Central memory CD8-positive, alpha-beta T cell (primary cell): ENCODE measurements at regions not wholly inside any gene's neighbourhood (a gene's known extent, or its start where the extent isn't known, plus 50 kb on each side); places are given as distances from the start of the nearest gene placed in this dataset.

ENCODE experiments used
- ATAC-seq: fragments of 150-1000 bp; cut with Tn5 transposase; replicated peaks from 2 replicates; pipeline ENCODE4 v1.10.0; 2022; ENCODE audit warnings: mild to moderate bottlenecking, moderate FRiP score, moderate number of reproducible peaks; ENCODE audit not compliant: poor library complexity, severe bottlenecking; ENCODE audit errors: extremely low read depth
- DNase-seq, 2 donors: peaks; one replicate each; pipeline ENCODE4 v3.0.0; 2021; ENCODE audit warnings: low spot score in 2 of 2
- H3K27ac Mint-ChIP-seq: one replicate; pipeline ENCODE4 v1.8.0; 2022; ENCODE audit warnings: low read depth, mild to moderate bottlenecking, moderate library complexity, mixed read lengths
- H3K27me3 Mint-ChIP-seq: one replicate; pipeline ENCODE4 v1.8.0; 2022; ENCODE audit warnings: mixed read lengths
- H3K36me3 Mint-ChIP-seq: one replicate; pipeline ENCODE4 v1.8.0; 2022; ENCODE audit warnings: mild to moderate bottlenecking, moderate library complexity, mixed read lengths; ENCODE audit not compliant: insufficient read depth
- H3K4me1 Mint-ChIP-seq: one replicate; pipeline ENCODE4 v1.8.0; 2022; ENCODE audit warnings: mixed read lengths
- H3K4me3 Mint-ChIP-seq: one replicate; pipeline ENCODE4 v1.8.0; 2022; ENCODE audit warnings: mild to moderate bottlenecking, moderate library complexity, mixed read lengths
- H3K9me3 Mint-ChIP-seq: one replicate; pipeline ENCODE4 v1.8.0; 2022; ENCODE audit warnings: mixed read lengths

DNA sequence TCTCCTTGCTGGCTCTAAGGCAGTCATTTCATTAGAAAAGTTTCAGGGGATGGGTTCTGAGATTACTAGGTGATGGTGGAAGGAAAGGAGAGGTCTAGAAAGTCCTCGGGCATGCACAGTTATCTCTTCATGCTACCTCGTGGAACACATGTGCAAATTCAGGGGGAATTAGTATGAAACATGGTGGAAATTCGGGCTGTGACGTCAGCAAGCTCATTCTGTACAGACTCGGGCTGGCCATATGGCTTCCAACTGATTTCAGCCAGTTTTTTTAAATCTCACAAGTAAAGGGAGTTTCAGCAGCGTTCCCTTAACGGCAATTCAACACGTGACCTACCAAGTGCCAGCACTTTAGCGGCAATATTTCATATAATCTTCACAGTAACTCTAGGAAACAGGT lies 251.1 kb downstream of the TBL1XR1 start:
- DNase-seq (no peak), ATAC-seq (no peak)
- Mint-ChIP-seq H3K36me3 (no peaks in the 10 kb centered on the region), H3K27me3 (peaks cover 5% of the 10 kb centered on the region), H3K4me1 (no peaks in the 10 kb centered on the region), H3K9me3 (no peaks in the 10 kb centered on the region), H3K4me3 (no peak overlapping the region), H3K27ac (no peak overlapping the region)

GRCh38 chr3:176942305-176942704 lies 255.0 kb downstream of the TBL1XR1 start:
- Mint-ChIP-seq H3K4me1 (no peaks in the 10 kb centered on the region), H3K27me3 (peaks cover 6% of the 10 kb centered on the region), H3K4me3 (no peak overlapping the region), H3K9me3 (no peaks in the 10 kb centered on the region), H3K27ac (no peak overlapping the region), H3K36me3 (no peaks in the 10 kb centered on the region)
- ATAC-seq (no peak), DNase-seq (no peak)

GRCh38 chr3:176941689-176942088 lies 255.6 kb downstream of the TBL1XR1 start:
- ATAC-seq (no peak), DNase-seq (no peak)
- no peaks in the 10 kb centered on the region for H3K9me3 Mint-ChIP-seq
- no peaks in the 10 kb centered on the region for H3K36me3 Mint-ChIP-seq
- no peak overlapping the region for H3K27ac Mint-ChIP-seq
- peaks cover 6% of the 10 kb centered on the region for H3K27me3 Mint-ChIP-seq
- no peak overlapping the region for H3K4me3 Mint-ChIP-seq
- no peaks in the 10 kb centered on the region for H3K4me1 Mint-ChIP-seq

- H3K4me1 Mint-ChIP-seq = no peaks in the 10 kb centered on the region
- H3K9me3 Mint-ChIP-seq = no peaks in the 10 kb centered on the region
- no peak overlapping the region for H3K4me3 Mint-ChIP-seq
- H3K36me3 Mint-ChIP-seq = no peaks in the 10 kb centered on the region
- ATAC-seq (peak; percentile 70), DNase-seq (no peak)
- H3K27ac Mint-ChIP-seq = no peak overlapping the region
- peaks cover 18% of the 10 kb centered on the region for H3K27me3 Mint-ChIP-seq
These were observed 258.1 kb downstream of the TBL1XR1 start for GRCh38 chr3:176939022-176939817.

- no peak for ATAC-seq
- Mint-ChIP-seq H3K4me3 (no peak overlapping the region), H3K27me3 (peaks cover 18% of the 10 kb centered on the region), H3K9me3 (no peaks in the 10 kb centered on the region), H3K36me3 (no peaks in the 10 kb centered on the region), H3K4me1 (no peaks in the 10 kb centered on the region), H3K27ac (no peak overlapping the region)
- no peak for DNase-seq
These were observed 259.3 kb downstream of the TBL1XR1 start for GRCh38 chr3:176937994-176938393.

GRCh38 chr3:176937541-176937940 lies 259.7 kb downstream of the TBL1XR1 start:
- DNase-seq = no peak
- Mint-ChIP-seq H3K9me3 (no peaks in the 10 kb centered on the region), H3K36me3 (no peaks in the 10 kb centered on the region), H3K27ac (no peak overlapping the region), H3K27me3 (peaks cover 18% of the 10 kb centered on the region), H3K4me1 (no peaks in the 10 kb centered on the region), H3K4me3 (no peak overlapping the region)
- no peak for ATAC-seq

DNA sequence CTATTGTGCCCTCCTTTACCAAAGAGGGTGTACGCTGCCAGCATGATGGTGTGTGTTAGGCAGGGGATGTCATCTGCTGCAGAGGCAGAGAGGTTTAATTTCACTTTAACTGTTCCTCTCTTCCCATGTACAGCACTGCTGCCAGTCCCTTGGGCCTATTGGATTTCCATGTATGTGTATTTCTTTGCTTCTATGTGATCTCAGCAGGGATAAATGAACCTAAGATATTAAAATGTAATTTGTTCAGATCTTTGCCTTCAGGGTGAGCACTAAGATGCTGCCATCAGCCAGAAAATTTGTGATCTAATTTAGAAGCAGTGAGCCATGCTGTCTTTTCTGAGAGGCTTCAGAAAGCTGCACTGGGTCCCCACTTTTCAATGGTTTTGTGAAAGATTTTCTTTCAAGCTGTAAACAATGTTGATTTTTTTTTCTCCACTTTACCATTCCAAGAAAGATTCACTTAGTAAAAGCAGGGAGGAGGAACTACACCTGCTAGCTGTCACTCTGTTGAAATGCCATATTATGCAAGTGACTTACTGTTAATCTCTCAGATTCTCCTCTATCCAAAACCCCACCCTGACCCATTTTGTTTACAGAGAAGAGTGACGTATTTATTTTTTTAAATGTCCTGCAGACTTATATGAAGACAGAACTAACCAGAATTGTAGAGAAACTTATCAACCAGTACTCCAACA lies 261.9 kb downstream of the TBL1XR1 start:
- Mint-ChIP-seq H3K36me3 (no peaks in the 10 kb centered on the region), H3K27me3 (peaks cover 17% of the 10 kb centered on the region), H3K4me3 (no peak overlapping the region), H3K9me3 (no peaks in the 10 kb centered on the region), H3K4me1 (no peaks in the 10 kb centered on the region), H3K27ac (no peak overlapping the region)
- no peak for ATAC-seq
- DNase-seq = no peak

GRCh38 chr3:176934698-176935097 lies 262.6 kb downstream of the TBL1XR1 start:
- no peak for DNase-seq
- no peak overlapping the region for H3K27ac Mint-ChIP-seq
- peaks cover 11% of the 10 kb centered on the region for H3K27me3 Mint-ChIP-seq
- no peak for ATAC-seq
- H3K4me3 Mint-ChIP-seq = no peak overlapping the region
- H3K9me3 Mint-ChIP-seq = no peaks in the 10 kb centered on the region
- no peaks in the 10 kb centered on the region for H3K36me3 Mint-ChIP-seq
- H3K4me1 Mint-ChIP-seq = no peaks in the 10 kb centered on the region

- no peaks in the 10 kb centered on the region for H3K9me3 Mint-ChIP-seq
- H3K27ac Mint-ChIP-seq = no peak overlapping the region
- ATAC-seq = no peak
- DNase-seq = no peak
- no peaks in the 10 kb centered on the region for H3K4me1 Mint-ChIP-seq
- no peak overlapping the region for H3K4me3 Mint-ChIP-seq
- peaks cover 20% of the 10 kb centered on the region for H3K27me3 Mint-ChIP-seq
- H3K36me3 Mint-ChIP-seq = no peaks in the 10 kb centered on the region
These were observed 263.6 kb downstream of the TBL1XR1 start for GRCh38 chr3:176933704-176934103.

GRCh38 chr3:176932433-176932832 lies 264.8 kb downstream of the TBL1XR1 start:
- H3K4me1 Mint-ChIP-seq = no peaks in the 10 kb centered on the region

GRCh38 chr3:176931991-176932390 lies 265.3 kb downstream of the TBL1XR1 start:
- ATAC-seq = no peak
- H3K9me3 Mint-ChIP-seq = no peaks in the 10 kb centered on the region

More at GRCh38 chr3:176932433-176932832, 264.8 kb downstream of the TBL1XR1 start:
- no peak overlapping the region for H3K4me3 Mint-ChIP-seq
- no peaks in the 10 kb centered on the region for H3K9me3 Mint-ChIP-seq
- DNase-seq (no peak), ATAC-seq (no peak)
- peaks cover 27% of the 10 kb centered on the region for H3K27me3 Mint-ChIP-seq
- H3K27ac Mint-ChIP-seq = no peak overlapping the region
- H3K36me3 Mint-ChIP-seq = no peaks in the 10 kb centered on the region

DNA sequence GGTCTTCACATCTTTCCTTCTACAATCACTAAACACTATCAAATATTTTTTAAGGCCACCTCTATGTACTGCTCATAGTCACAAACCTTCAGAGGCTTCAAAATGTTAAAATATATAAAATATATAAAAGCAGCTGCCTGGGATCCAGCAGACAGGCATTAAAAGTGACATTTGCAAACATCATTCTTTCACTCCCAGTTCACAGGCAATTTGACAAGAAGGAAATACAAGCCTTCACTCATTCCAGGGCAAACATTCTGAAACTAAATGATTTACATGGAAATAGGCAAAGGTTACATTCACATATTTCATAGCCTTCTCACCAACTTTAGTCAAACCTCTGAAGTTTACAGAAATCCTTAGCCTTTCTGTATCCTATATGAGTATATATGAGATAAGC lies 266.3 kb downstream of the TBL1XR1 start:
- H3K9me3 Mint-ChIP-seq = no peaks in the 10 kb centered on the region
- H3K27me3 Mint-ChIP-seq = peaks cover 42% of the 10 kb centered on the region
- H3K27ac Mint-ChIP-seq = no peak overlapping the region
- no peaks in the 10 kb centered on the region for H3K4me1 Mint-ChIP-seq
- no peak for ATAC-seq
- no peaks in the 10 kb centered on the region for H3K36me3 Mint-ChIP-seq
- DNase-seq = no peak
- no peak overlapping the region for H3K4me3 Mint-ChIP-seq

More at GRCh38 chr3:176931991-176932390, 265.3 kb downstream of the TBL1XR1 start:
- H3K4me1 Mint-ChIP-seq = no peaks in the 10 kb centered on the region
- H3K27ac Mint-ChIP-seq = no peak overlapping the region
- H3K27me3 Mint-ChIP-seq = peaks cover 32% of the 10 kb centered on the region
- DNase-seq = no peak
- no peaks in the 10 kb centered on the region for H3K36me3 Mint-ChIP-seq
- no peak overlapping the region for H3K4me3 Mint-ChIP-seq

DNA sequence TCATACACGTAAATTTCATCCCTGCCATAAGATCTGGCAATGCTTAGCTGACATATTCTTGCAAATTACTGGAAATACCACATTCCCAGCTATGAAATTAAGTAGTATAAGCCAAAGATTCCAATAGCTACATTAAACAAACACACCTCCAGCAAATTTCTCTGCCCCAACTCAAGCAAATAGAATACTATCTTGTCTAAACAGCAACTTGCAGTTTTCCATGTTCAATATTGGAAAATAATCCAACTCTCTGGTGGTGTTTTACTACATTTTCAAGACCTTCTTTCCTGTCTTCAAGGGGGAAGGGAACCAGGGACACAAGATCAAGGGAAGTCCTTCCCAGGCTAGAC lies 268.7 kb downstream of the TBL1XR1 start:
- no peaks in the 10 kb centered on the region for H3K4me1 Mint-ChIP-seq
- H3K4me3 Mint-ChIP-seq = no peak overlapping the region
- H3K36me3 Mint-ChIP-seq = no peaks in the 10 kb centered on the region
- H3K27me3 Mint-ChIP-seq = peaks cover 35% of the 10 kb centered on the region
- DNase-seq (no peak), ATAC-seq (no peak)
- no peaks in the 10 kb centered on the region for H3K9me3 Mint-ChIP-seq
- no peak overlapping the region for H3K27ac Mint-ChIP-seq
